HepG2 (cell line): ENCODE measurements at regions not wholly inside any gene's neighbourhood (a gene's known extent, or its start where the extent isn't known, plus 50 kb on each side); places are given as distances from the start of the nearest gene placed in this dataset.

Source experiments
- ATAC-seq: fragments of 200-7000 bp; cut with Tn5 transposase; 3 replicates; pipeline ENCODE4 v1.9.1; 2020; ENCODE audit warnings: mild to moderate bottlenecking, moderate library complexity
- BruUV-seq: library from RNA; stranded (reverse); fragments of 400-500 nt; replicated peaks from 2 replicates; lab custom pipeline; 2021; lab: Mats Ljungman, UMichigan
- CTCF ChIA-PET: fragments of 300-600 bp; formaldehyde crosslinking; extraction: SDS; loops from one replicate; lab custom pipeline; 2021; ENCODE audit warnings: low total read pairs, inconsistent platforms, low intra/inter-chr PET ratio; lab: Yijun Ruan, JAX
- POLR2A ChIA-PET: fragments of 350-600 bp; sonication (Branson Sonifier 250); formaldehyde crosslinking; loops from one replicate; lab custom pipeline; 2020; ENCODE audit warnings: antibody characterized with exemption, inconsistent platforms; lab: Yijun Ruan, JAX
- DNase-seq: peaks from one replicate; pipeline ENCODE4 v3.0.0-alpha.2; 2015; ENCODE audit warnings: low spot score
- FAIRE-seq: peaks from 3 replicates; lab custom pipeline; 2011; peaks lifted over from hg19 to GRCh38; lab: Jason Lieb, UNC
- H2AFZ ChIP-seq: one replicate; pipeline ENCODE4 v1.6.1; 2011; ENCODE audit warnings: low read length, inconsistent platforms
- H3K27ac ChIP-seq: fragments of 300-600 bp; 3 replicates; pipeline ENCODE4 v1.8.0; 2011; ENCODE audit warnings: mixed run types, mild to moderate bottlenecking, mixed read lengths, low read length, inconsistent platforms; ENCODE audit not compliant: insufficient read depth; ENCODE audit errors: extremely low read length
- H3K27me3 ChIP-seq, 2 experiments: fragments of 200-600 bp in 1 of 2; 2 replicates in 1 of 2; 3 replicates in 1 of 2; pipeline versions ENCODE4 v1.6.0 to v1.8.0; 2011; ENCODE audit warnings: low read length in 2 of 2, mild to moderate bottlenecking in 2 of 2, moderate library complexity in 2 of 2, inconsistent platforms in 1 of 2; ENCODE audit not compliant: insufficient read depth in 2 of 2, control insufficient read depth in 1 of 2
- H3K36me3 ChIP-seq, 2 experiments: fragments of 200-600 bp in 1 of 2; replicated peaks in 1 of 2; 2 replicates in 1 of 2; 3 replicates in 1 of 2; pipeline versions ENCODE4 v1.5.1 to v1.8.0; 2011; ENCODE audit warnings: low read length in 2 of 2, inconsistent platforms in 1 of 2; ENCODE audit not compliant: insufficient read depth in 2 of 2, control insufficient read depth in 1 of 2
- H3K4me1 ChIP-seq: 2 replicates; pipeline ENCODE4 v1.5.1; 2012; ENCODE audit warnings: low read length, inconsistent platforms; ENCODE audit not compliant: insufficient read depth
- H3K4me2 ChIP-seq: 2 replicates; pipeline ENCODE4 v1.6.0; 2011; ENCODE audit warnings: low read depth, low read length, inconsistent platforms
- H3K4me3 ChIP-seq, 3 experiments: fragments of 200-600 bp in 1 of 3; sonication (generic), shearing (Covaris generic) in 1 of 3; replicated peaks in 1 of 3; 2 replicates each; pipeline ENCODE4 v1.5.1; 2011 to 2016; ENCODE audit warnings: low read length in 3 of 3, inconsistent platforms in 2 of 3, low read depth in 2 of 3, mild to moderate bottlenecking in 2 of 3, control low read depth in 1 of 3, mixed read lengths in 1 of 3; ENCODE audit not compliant: insufficient read depth in 1 of 3
- H3K79me2 ChIP-seq: one replicate; pipeline ENCODE4 v1.6.1; 2011; ENCODE audit warnings: low read length, inconsistent platforms; ENCODE audit not compliant: insufficient read depth
- H3K9ac ChIP-seq: 2 replicates; pipeline ENCODE4 v1.6.0; 2011; ENCODE audit warnings: mild to moderate bottlenecking, low read depth, low read length, inconsistent platforms; ENCODE audit not compliant: insufficient read depth
- H3K9me3 ChIP-seq: 2 replicates; pipeline ENCODE4 v1.5.1; 2012; ENCODE audit warnings: mild to moderate bottlenecking, low read length
- H4K20me1 ChIP-seq: 2 replicates; pipeline ENCODE4 v1.6.0; 2011; ENCODE audit warnings: inconsistent platforms, mild to moderate bottlenecking, low read length, moderate library complexity; ENCODE audit not compliant: insufficient read depth
- DMAP1 ChIP-seq: IDR thresholded peaks from 2 replicates; pipeline ENCODE4 v1.6.1; 2016
- FLYWCH1 ChIP-seq: sonication (generic); formaldehyde crosslinking; IDR thresholded peaks from 2 replicates; pipeline ENCODE4 v1.8.1; 2023; ENCODE audit warnings: mild to moderate bottlenecking, missing genetic modification reagents
- PHB2 ChIP-seq: fragments of 450-650 bp; IDR thresholded peaks from 2 replicates; pipeline ENCODE4 v1.6.1; 2018; ENCODE audit not compliant: partially characterized antibody
- ZNF232 ChIP-seq: sonication (generic); formaldehyde crosslinking; IDR thresholded peaks from 2 replicates; pipeline ENCODE4 v1.4.0; 2020; ENCODE audit warnings: missing genetic modification reagents, borderline replicate concordance
- ZNF335 ChIP-seq: sonication (generic); formaldehyde crosslinking; IDR thresholded peaks from 2 replicates; pipeline ENCODE4 v1.4.0; 2020; ENCODE audit warnings: missing genetic modification reagents
- ZNF432 ChIP-seq: sonication (generic); formaldehyde crosslinking; IDR thresholded peaks from 2 replicates; pipeline ENCODE4 v1.5.0; 2020; ENCODE audit warnings: missing genetic modification reagents, mild to moderate bottlenecking, borderline replicate concordance
- WGBS: methylation state at CpG from one replicate; pipeline ENCODE4 v1.1.6; 2017; ENCODE audit warnings: low lambda C conversion rate; 5-methylcytosine and 5-hydroxymethylcytosine counted together
- in situ Hi-C: cut with HindIII; loops from 2 replicates; pipeline ENCODE4 v1.10.0; 2017; ENCODE audit warnings: low pct_unique_long_range_greater_than_20kb; ENCODE audit not compliant: extremely low pct_ligation_motif_present
- intact Hi-C: fragments of 100-400 bp; cut with micrococcal nuclease; formaldehyde crosslinking; loops from one replicate; pipeline ENCODE4 v1.10.0; 2022; ENCODE audit not compliant: unreplicated experiment
- TF ChIP-seq, protein P1 (sequence below): sonication (generic); formaldehyde crosslinking; IDR thresholded peaks from 2 replicates; pipeline ENCODE4 v1.4.0; 2020; ENCODE audit warnings: mild to moderate bottlenecking, missing genetic modification reagents
- TF ChIP-seq, protein P2 (sequence below), 2 experiments: sonication (generic) in 1 of 2; formaldehyde crosslinking in 1 of 2; IDR thresholded peaks; 2 replicates each; pipeline versions ENCODE4 v1.4.0 to v1.6.1; 2018 to 2020; ENCODE audit warnings: missing genetic modification reagents in 2 of 2, borderline replicate concordance in 1 of 2, low read depth in 1 of 2, mild to moderate bottlenecking in 1 of 2, missing biosample characterization in 1 of 2
- TF ChIP-seq, protein P3 (sequence below): sonication (generic); formaldehyde crosslinking; IDR thresholded peaks from 2 replicates; pipeline ENCODE4 v1.5.0; 2020; ENCODE audit warnings: missing genetic modification reagents
- TF ChIP-seq, protein P4 (sequence below): sonication (generic); formaldehyde crosslinking; IDR thresholded peaks from 2 replicates; pipeline ENCODE4 v1.4.0; 2020; ENCODE audit warnings: mild to moderate bottlenecking, low read depth, missing genetic modification reagents
- TF ChIP-seq, protein P5 (sequence below): IDR thresholded peaks from 2 replicates; pipeline ENCODE4 v1.6.1; 2016; ENCODE audit warnings: missing compliant biosample characterization, missing genetic modification reagents, borderline replicate concordance

DNA sequence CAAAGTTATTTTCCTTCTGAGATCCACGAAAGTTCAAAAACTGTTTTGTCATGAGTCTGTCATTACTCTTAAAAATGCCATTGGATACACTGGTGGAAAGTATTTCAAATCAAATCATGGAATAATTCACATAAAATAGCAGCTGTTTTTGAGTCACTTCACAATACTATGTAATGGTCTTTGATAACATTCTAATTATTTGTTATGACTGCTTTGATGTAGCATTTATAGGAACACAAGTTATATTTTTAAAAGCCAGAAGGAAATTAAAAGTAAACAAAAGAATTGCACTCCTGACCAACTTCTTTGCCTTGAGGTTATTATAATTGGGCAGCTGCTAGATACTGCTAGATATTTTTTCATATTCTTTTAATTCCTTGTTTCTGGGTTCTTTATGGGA lies 473.2 kb downstream of the CCER1 start (continued):
- TF ChIP-seq, protein P1, sequence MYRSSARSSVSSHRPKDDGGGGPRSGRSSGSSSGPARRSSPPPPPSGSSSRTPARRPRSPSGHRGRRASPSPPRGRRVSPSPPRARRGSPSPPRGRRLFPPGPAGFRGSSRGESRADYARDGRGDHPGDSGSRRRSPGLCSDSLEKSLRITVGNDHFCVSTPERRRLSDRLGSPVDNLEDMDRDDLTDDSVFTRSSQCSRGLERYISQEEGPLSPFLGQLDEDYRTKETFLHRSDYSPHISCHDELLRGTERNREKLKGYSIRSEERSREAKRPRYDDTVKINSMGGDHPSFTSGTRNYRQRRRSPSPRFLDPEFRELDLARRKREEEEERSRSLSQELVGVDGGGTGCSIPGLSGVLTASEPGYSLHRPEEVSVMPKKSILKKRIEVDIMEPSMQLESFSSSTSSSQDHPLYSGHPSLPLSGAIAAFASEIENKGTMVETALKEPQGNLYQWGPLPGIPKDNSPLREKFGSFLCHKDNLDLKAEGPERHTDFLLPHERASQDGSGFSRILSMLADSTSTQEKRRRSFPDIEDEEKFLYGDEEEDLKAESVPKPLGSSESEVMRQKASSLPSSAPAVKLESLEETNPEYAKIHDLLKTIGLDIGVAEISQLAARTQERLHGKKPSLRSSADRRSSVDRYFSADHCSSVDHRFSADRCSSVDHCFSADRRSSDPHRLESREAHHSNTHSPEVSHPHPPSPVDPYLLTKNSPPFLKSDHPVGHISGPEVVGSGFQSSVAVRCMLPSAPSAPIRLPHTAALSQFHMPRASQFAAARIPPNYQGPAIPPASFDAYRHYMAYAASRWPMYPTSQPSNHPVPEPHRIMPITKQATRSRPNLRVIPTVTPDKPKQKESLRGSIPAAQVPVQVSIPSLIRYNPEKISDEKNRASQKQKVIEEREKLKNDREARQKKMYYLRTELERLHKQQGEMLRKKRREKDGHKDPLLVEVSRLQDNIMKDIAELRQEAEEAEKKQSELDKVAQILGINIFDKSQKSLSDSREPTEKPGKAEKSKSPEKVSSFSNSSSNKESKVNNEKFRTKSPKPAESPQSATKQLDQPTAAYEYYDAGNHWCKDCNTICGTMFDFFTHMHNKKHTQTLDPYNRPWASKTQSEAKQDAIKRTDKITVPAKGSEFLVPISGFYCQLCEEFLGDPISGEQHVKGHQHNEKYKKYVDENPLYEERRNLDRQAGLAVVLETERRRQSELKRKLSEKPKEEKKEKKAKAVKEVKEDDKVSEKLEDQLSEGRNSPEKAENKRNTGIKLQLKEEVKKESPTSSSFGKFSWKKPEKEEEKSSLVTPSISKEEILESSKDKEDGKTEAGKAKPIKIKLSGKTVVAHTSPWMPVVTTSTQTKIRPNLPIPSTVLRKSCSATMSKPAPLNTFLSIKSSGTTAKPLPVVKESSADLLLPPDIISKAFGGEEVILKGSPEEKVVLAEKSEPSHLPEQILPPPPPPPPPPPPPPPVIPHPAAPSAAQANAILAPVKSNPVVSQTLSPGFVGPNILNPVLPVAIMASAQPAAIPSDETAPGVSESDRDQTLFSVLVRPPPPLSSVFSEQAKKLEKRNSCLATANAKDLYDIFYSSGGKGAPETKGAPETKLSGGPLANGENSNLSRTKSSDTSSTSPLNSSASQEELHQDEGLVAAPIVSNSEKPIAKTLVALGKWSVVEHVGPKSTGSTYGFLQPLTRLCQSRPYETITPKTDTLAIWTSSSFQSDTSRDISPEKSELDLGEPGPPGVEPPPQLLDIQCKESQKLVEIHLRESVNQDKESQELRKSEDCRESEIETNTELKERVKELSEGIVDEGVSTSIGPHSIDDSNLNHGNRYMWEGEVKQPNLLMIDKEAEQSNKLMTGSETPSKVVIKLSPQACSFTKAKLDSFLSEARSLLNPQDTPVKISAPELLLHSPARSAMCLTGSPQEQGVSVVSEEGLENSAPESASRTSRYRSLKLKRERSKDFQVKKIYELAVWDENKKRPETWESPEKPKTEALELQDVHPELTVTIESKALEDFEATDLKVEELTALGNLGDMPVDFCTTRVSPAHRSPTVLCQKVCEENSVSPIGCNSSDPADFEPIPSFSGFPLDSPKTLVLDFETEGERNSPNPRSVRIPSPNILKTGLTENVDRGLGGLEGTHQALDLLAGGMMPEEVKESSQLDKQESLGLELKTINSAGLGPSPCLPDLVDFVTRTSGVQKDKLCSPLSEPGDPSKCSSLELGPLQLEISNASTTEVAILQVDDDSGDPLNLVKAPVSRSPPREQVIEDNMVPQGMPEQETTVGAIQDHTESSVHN (CRISPR knock-in tag), result no peak
- TF ChIP-seq DMAP1 (no peak), ZNF335 (CRISPR knock-in tag) (no peak)

DNA sequence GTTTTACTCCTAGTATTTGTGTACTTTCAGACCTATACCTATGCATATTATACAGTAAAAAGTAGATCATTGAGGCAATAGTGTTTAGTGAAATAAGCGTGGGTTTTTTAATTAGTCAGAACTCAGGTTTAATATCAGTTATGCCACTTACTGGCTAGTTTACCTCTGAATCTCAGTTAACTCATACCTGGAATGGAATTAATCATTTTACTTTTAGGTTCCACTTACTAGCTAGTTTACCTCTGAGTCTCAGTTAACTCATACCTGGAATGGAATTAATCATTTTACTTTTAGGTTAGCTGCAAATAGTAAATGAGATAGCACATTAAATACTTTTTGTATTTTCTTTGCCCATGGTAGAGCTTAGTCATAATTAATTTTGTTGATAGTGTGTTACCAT lies 475.7 kb downstream of the CCER1 start:
- Histone ChIP-seq H3K4me1 (no peaks in the 10 kb centered on the region), H2AFZ (no peak overlapping the region), H3K79me2 (no peaks in the 10 kb centered on the region), H3K4me3 (no peak overlapping the region), H3K27me3 (no peaks in the 10 kb centered on the region), H3K27ac (no peak overlapping the region), H3K9me3 (peaks cover 26% of the 10 kb centered on the region), H3K9ac (no peak overlapping the region), H3K4me2 (no peak overlapping the region), H3K36me3 (no peaks in the 10 kb centered on the region), H4K20me1 (no peaks in the 10 kb centered on the region)
- ChIA-PET CTCF (no interaction called here), POLR2A (no interaction called here)
- WGBS, result 36% methylated on average over 1 of the region's 1 CpG
- DNase-seq, result no peak
- in situ Hi-C loops (no loop called here), intact Hi-C loops (no loop called here)
- no TSS peak for BruUV-seq
- FAIRE-seq, result no peak
- ATAC-seq, result no peak
- TF ChIP-seq ZNF232 (CRISPR knock-in tag) (no peak), ZNF432 (no peak), FLYWCH1 (CRISPR knock-in tag) (no peak), PHB2 (no peak)
- TF ChIP-seq, protein P2, sequence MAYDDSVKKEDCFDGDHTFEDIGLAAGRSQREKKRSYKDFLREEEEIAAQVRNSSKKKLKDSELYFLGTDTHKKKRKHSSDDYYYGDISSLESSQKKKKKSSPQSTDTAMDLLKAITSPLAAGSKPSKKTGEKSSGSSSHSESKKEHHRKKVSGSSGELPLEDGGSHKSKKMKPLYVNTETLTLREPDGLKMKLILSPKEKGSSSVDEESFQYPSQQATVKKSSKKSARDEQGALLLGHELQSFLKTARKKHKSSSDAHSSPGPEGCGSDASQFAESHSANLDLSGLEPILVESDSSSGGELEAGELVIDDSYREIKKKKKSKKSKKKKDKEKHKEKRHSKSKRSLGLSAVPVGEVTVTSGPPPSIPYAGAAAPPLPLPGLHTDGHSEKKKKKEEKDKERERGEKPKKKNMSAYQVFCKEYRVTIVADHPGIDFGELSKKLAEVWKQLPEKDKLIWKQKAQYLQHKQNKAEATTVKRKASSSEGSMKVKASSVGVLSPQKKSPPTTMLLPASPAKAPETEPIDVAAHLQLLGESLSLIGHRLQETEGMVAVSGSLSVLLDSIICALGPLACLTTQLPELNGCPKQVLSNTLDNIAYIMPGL (CRISPR knock-in tag; IDR thresholded peaks at IDR 0.05; ENCODE audit: borderline replicate concordance in 1 of 2, low read depth in 1 of 2), result no peak
- TF ChIP-seq, protein P3, sequence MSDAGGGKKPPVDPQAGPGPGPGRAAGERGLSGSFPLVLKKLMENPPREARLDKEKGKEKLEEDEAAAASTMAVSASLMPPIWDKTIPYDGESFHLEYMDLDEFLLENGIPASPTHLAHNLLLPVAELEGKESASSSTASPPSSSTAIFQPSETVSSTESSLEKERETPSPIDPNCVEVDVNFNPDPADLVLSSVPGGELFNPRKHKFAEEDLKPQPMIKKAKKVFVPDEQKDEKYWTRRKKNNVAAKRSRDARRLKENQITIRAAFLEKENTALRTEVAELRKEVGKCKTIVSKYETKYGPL (CRISPR knock-in tag), result no peak
- TF ChIP-seq, protein P4, sequence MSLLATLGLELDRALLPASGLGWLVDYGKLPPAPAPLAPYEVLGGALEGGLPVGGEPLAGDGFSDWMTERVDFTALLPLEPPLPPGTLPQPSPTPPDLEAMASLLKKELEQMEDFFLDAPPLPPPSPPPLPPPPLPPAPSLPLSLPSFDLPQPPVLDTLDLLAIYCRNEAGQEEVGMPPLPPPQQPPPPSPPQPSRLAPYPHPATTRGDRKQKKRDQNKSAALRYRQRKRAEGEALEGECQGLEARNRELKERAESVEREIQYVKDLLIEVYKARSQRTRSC (CRISPR knock-in tag), result no peak
- TF ChIP-seq, protein P5, sequence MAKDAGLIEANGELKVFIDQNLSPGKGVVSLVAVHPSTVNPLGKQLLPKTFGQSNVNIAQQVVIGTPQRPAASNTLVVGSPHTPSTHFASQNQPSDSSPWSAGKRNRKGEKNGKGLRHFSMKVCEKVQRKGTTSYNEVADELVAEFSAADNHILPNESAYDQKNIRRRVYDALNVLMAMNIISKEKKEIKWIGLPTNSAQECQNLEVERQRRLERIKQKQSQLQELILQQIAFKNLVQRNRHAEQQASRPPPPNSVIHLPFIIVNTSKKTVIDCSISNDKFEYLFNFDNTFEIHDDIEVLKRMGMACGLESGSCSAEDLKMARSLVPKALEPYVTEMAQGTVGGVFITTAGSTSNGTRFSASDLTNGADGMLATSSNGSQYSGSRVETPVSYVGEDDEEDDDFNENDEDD, result no peak
